GM21737 (cell line): ENCODE measurements at regions not wholly inside any gene's neighbourhood (a gene's known extent, or its start where the extent isn't known, plus 50 kb on each side); places are given as distances from the start of the nearest gene placed in this dataset.

Experiments
- ATAC-seq: cut with Tn5 transposase; IDR thresholded peaks from one replicate; pipeline ENCODE4 v1.9.1; 2021; ENCODE audit warnings: mild to moderate bottlenecking, moderate library complexity; ENCODE audit not compliant: unreplicated experiment

GRCh38 chr1:36559061-36559460 is 76.3 kb upstream of the CSF3R start:
- no peak for ATAC-seq

GRCh38 chr1:36557041-36558000 is 74.6 kb upstream of the CSF3R start:
- ATAC-seq, result no peak

- no peak for ATAC-seq
Observed at GRCh38 chr1:36555041-36555440, 72.3 kb upstream of the CSF3R start.

GRCh38 chr1:36554323-36554628 is 71.6 kb upstream of the CSF3R start:
- no peak for ATAC-seq

- no peak for ATAC-seq
Observed at GRCh38 chr1:36553591-36554322, 71.0 kb upstream of the CSF3R start.

- ATAC-seq, result no peak
Observed at GRCh38 chr1:36542962-36543515, 60.3 kb upstream of the CSF3R start.

GRCh38 chr1:36542024-36542961 is 59.6 kb upstream of the CSF3R start:
- ATAC-seq, result no peak

GRCh38 chr1:36540056-36540455 is 57.3 kb upstream of the CSF3R start:
- no peak for ATAC-seq

GRCh38 chr1:36539526-36539925 is 56.8 kb upstream of the CSF3R start:
- ATAC-seq, result no peak

GRCh38 chr1:36537991-36538390 is 55.3 kb upstream of the CSF3R start:
- ATAC-seq, result no peak

- no peak for ATAC-seq
Observed at GRCh38 chr1:36537190-36537768, 54.6 kb upstream of the CSF3R start.

GRCh38 chr1:36536727-36537126 is 54.0 kb upstream of the CSF3R start:
- ATAC-seq, result no peak

GRCh38 chr1:36534711-36535412 is 52.1 kb upstream of the CSF3R start:
- no peak for ATAC-seq

- no peak for ATAC-seq
Observed at GRCh38 chr1:36533897-36534296, 51.2 kb upstream of the CSF3R start.

- no peak for ATAC-seq
Observed at GRCh38 chr1:36532810-36533401, 50.2 kb upstream of the CSF3R start.
